Raji (cell line): ENCODE measurements at regions not wholly inside any gene's neighbourhood (a gene's known extent, or its start where the extent isn't known, plus 50 kb on each side); places are given as distances from the start of the nearest gene placed in this dataset.

Source experiments
- POLR2A ChIP-seq: IDR thresholded peaks from 2 replicates; pipeline ENCODE4 v1.6.1; 2011; ENCODE audit warnings: low read depth, low read length, control low read depth; ENCODE audit not compliant: insufficient read depth

- no peak for TF ChIP-seq POLR2A
Observed at GRCh38 chr2:118320658-118321057, 232.4 kb downstream of the INSIG2 start.

- no peak for TF ChIP-seq POLR2A
Observed at GRCh38 chr2:118320196-118320595, 231.9 kb downstream of the INSIG2 start.

GRCh38 chr2:118319271-118319684 is 231.0 kb downstream of the INSIG2 start:
- no peak for TF ChIP-seq POLR2A

GRCh38 chr2:118315606-118316005 is 227.3 kb downstream of the INSIG2 start:
- TF ChIP-seq POLR2A, result no peak

GRCh38 chr2:118312969-118313756 is 224.9 kb downstream of the INSIG2 start:
- no peak for TF ChIP-seq POLR2A

- no peak for TF ChIP-seq POLR2A
Observed at GRCh38 chr2:118310681-118311429, 222.6 kb downstream of the INSIG2 start.

- TF ChIP-seq POLR2A, result no peak
Observed at GRCh38 chr2:118309946-118310680, 221.8 kb downstream of the INSIG2 start.

GRCh38 chr2:118309257-118309945 is 221.1 kb downstream of the INSIG2 start:
- TF ChIP-seq POLR2A, result no peak

- no peak for TF ChIP-seq POLR2A
Observed at GRCh38 chr2:118307864-118308263, 219.6 kb downstream of the INSIG2 start.

- TF ChIP-seq POLR2A, result no peak
Observed at GRCh38 chr2:118301248-118301647, 213.0 kb downstream of the INSIG2 start.

GRCh38 chr2:118300832-118301231 is 212.6 kb downstream of the INSIG2 start:
- no peak for TF ChIP-seq POLR2A

GRCh38 chr2:118296663-118297062 is 208.4 kb downstream of the INSIG2 start:
- no peak for TF ChIP-seq POLR2A

- TF ChIP-seq POLR2A, result no peak
Observed at GRCh38 chr2:118295592-118296390, 207.5 kb downstream of the INSIG2 start.

GRCh38 chr2:118294063-118294462 is 205.8 kb downstream of the INSIG2 start:
- TF ChIP-seq POLR2A, result no peak
